ENCODE measurements at regions not wholly inside any gene's neighbourhood (a gene's known extent, or its start where the extent isn't known, plus 50 kb on each side); places are given as distances from the start of the nearest gene placed in this dataset.

DNA sequence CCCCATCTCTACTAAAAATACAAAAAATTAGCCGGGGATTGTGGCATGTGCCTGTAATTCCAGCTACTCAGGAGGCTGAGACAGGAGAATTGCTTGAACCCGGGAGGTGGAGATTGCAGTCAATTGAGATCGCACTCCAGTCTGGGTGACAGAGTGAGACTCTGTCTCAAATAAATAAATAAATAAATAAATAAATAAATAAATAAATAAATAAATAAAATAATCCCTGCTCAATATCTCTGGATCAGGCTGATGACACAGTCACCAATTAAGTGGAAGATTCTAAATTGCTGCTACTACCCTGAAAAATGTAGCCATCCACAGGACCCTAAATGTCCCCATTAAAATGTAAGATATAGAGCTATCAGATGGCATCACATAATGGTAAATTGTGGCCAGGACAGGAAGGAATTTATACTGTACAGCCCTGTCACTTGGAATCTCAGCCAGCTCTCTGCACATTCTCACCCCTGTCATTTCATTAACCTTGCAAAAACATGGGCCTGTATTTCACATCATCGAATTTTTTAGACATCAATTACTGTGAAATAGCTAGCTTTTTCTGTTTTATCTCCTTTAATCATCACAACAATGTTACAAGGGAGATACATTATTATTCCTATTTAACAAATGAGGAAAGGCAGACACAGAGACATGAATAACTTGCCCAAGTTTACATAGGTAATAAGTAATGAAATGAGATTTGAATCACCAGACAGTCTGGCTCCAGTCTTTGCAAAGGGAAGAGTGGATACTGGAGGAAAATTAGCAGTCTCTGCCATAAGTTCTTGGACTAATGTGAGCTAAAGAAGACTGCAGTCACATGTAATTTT lies 56.7 kb upstream of the NTPCR start:
- H3K27ac ChIP-seq, result no peak overlapping the region
- TF ChIP-seq CTCF (IDR thresholded peaks at IDR 0.05), result no peak
- TF ChIP-seq ZFX (IDR thresholded peaks at IDR 0.05; ENCODE audit: borderline replicate concordance), result no peak

GRCh38 chr1:232894436-232894835 lies 56.0 kb upstream of the NTPCR start:
- no peak overlapping the region for H3K27ac ChIP-seq
- TF ChIP-seq CTCF (IDR thresholded peaks at IDR 0.05), result no peak
- TF ChIP-seq ZFX (IDR thresholded peaks at IDR 0.05; ENCODE audit: borderline replicate concordance), result no peak

DNA sequence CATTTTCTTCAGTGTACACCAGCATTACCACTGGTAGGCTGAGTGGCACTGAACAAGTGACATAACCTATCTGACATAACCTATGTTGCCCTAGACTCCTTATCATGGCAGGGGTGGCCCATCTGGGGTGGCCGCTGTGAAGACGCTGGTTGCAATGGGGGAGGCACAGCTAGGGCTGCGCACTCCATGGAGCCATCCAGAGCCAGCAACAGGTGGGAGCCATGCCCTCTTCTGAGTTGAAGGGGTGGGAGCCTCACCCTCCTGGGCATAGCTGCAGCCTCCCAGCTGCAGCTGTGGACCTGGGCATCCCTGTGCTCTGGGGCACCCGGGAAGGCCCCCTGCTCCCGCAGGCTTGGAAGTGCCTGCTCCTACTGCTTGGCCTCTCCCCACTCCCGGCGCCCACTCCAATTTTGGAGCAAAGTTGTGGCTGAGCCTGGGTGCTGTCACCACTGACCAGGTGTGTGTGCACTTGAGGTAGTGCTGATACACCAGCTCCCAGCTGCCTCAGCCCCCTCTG lies 52.4 kb upstream of the NTPCR start:
- no peak overlapping the region for H3K27ac ChIP-seq
- TF ChIP-seq ZFX (IDR thresholded peaks at IDR 0.05; ENCODE audit: borderline replicate concordance) (no peak), CTCF (IDR thresholded peaks at IDR 0.05) (no peak)

GRCh38 chr1:232899268-232899667 lies 51.1 kb upstream of the NTPCR start:
- TF ChIP-seq ZFX (IDR thresholded peaks at IDR 0.05; ENCODE audit: borderline replicate concordance) (no peak), CTCF (IDR thresholded peaks at IDR 0.05) (no peak)
- H3K27ac ChIP-seq, result no peak overlapping the region

DNA sequence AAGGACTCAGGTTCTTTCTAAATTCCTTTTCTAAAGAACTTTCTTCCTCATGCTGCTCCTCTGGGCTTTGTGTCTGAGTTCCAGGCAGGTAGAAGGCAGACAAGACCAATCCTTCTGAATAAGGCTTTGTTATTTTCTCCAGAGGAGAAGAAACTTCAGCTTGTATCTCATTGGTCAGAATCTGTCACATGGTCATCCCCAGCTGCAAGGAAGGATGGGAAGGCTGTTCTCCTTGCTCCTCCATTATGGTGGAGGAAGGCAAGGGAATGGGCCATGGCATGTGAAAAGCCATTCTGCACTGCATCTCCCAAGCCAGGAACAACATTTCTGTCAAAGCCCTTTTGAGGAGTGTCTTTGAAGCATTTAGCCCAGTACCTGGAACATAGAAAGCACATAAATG lies 50.6 kb upstream of the NTPCR start:
- H3K27ac ChIP-seq, result no peak overlapping the region
- TF ChIP-seq CTCF (IDR thresholded peaks at IDR 0.05), result no peak
- no peak for TF ChIP-seq ZFX (IDR thresholded peaks at IDR 0.05; ENCODE audit: borderline replicate concordance)
